HepG2 (cell line): ENCODE measurements at regions not wholly inside any gene's neighbourhood (a gene's known extent, or its start where the extent isn't known, plus 50 kb on each side); places are given as distances from the start of the nearest gene placed in this dataset.
A peak's percentile ranks its signal among the peaks of the same experiment; 100 is the strongest.

Experiments
- CEBPB ChIP-seq: IDR thresholded peaks from 2 replicates; pipeline ENCODE4 v1.6.1; 2011; ENCODE audit warnings: low read depth, low read length, improper control_type of control experiment, borderline replicate concordance
- FOXJ3 ChIP-seq: sonication (generic); formaldehyde crosslinking; IDR thresholded peaks from 2 replicates; pipeline ENCODE4 v1.4.0; 2020; ENCODE audit warnings: missing genetic modification reagents, mild to moderate bottlenecking, borderline replicate concordance
- FOXP1 ChIP-seq, 2 experiments: fragments of 450-650 bp in 1 of 2; IDR thresholded peaks; 2 replicates each; pipeline ENCODE4 v1.6.1; 2017 to 2018; ENCODE audit warnings: antibody characterized with exemption in 1 of 2
- NR2C2 ChIP-seq: sonication (generic); formaldehyde crosslinking; IDR thresholded peaks from 2 replicates; pipeline ENCODE4 v1.4.0; 2020; ENCODE audit warnings: missing genetic modification reagents, mild to moderate bottlenecking, moderate library complexity, borderline replicate concordance
- XRCC5 ChIP-seq: fragments of 200-400 bp; formaldehyde crosslinking; optimal IDR thresholded peaks from 2 replicates; pipeline ENCODE3; 2017; ENCODE audit warnings: mild to moderate bottlenecking, low read length
- YEATS2 ChIP-seq: sonication (generic); formaldehyde crosslinking; IDR thresholded peaks from 2 replicates; pipeline ENCODE4 v1.4.0; 2020; ENCODE audit warnings: missing genetic modification reagents, borderline replicate concordance
- ZNF780A ChIP-seq: sonication (generic); formaldehyde crosslinking; IDR thresholded peaks from 2 replicates; pipeline ENCODE4 v1.8.0; 2022; ENCODE audit warnings: mild to moderate bottlenecking, missing genetic modification reagents, moderate library complexity
- TF ChIP-seq, protein P1 (sequence below): sonication (generic); formaldehyde crosslinking; conservative IDR thresholded peaks from 2 replicates; pipeline ENCODE4 v1.8.1; 2023; ENCODE audit warnings: missing genetic modification reagents

- no peak for TF ChIP-seq YEATS2 (CRISPR knock-in tag)
- 0 out of 2 replicates have a peak, but pooled peaks have one; percentile 15 for TF ChIP-seq NR2C2
- TF ChIP-seq, protein P1, sequence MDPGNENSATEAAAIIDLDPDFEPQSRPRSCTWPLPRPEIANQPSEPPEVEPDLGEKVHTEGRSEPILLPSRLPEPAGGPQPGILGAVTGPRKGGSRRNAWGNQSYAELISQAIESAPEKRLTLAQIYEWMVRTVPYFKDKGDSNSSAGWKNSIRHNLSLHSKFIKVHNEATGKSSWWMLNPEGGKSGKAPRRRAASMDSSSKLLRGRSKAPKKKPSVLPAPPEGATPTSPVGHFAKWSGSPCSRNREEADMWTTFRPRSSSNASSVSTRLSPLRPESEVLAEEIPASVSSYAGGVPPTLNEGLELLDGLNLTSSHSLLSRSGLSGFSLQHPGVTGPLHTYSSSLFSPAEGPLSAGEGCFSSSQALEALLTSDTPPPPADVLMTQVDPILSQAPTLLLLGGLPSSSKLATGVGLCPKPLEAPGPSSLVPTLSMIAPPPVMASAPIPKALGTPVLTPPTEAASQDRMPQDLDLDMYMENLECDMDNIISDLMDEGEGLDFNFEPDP (CRISPR knock-in tag), result no peak
- no peak for TF ChIP-seq FOXP1 (IDR thresholded peaks at IDR 0.05)
- TF ChIP-seq FOXP1 (CRISPR knock-in tag; IDR thresholded peaks at IDR 0.05), result no peak
- no peak for TF ChIP-seq FOXJ3 (CRISPR knock-in tag)
- TF ChIP-seq XRCC5, result no peak
- TF ChIP-seq ZNF780A (CRISPR knock-in tag), result no peak
- TF ChIP-seq CEBPB, result no peak
These were observed 195.0 kb downstream of the ZNF621 start for GRCh38 chr3:40719660-40720287.
